SK-N-SH (cell line): ENCODE measurements at regions not wholly inside any gene's neighbourhood (a gene's known extent, or its start where the extent isn't known, plus 50 kb on each side); places are given as distances from the start of the nearest gene placed in this dataset.

Source experiments
- CTCF ChIA-PET: fragments of 300-600, 350-600 bp; formaldehyde crosslinking; extraction: SDS; loops from one replicate; lab custom pipeline; 2021; lab: Yijun Ruan, JAX
- POLR2A ChIA-PET: fragments of 350-600 bp; sonication (Branson Sonifier 250); formaldehyde crosslinking; extraction: SDS; loops from one replicate; lab custom pipeline; 2020; ENCODE audit warnings: antibody characterized with exemption, inconsistent platforms; lab: Yijun Ruan, JAX
- DNase-seq: peaks from one replicate; pipeline ENCODE4 v3.0.0; 2012
- H2AFZ ChIP-seq: fragments of 200-600 bp; sonication (generic); 2 replicates; pipeline ENCODE4 v1.8.1; 2016; ENCODE audit warnings: antibody characterized with exemption, mild to moderate bottlenecking, low read depth
- H3F3A ChIP-seq: fragments of 200-600 bp; sonication (generic); replicated peaks from 2 replicates; pipeline ENCODE3; 2016; ENCODE audit warnings: antibody characterized with exemption, mild to moderate bottlenecking; ENCODE audit not compliant: insufficient read depth
- H3K27ac ChIP-seq, 2 experiments: fragments of 200-500 bp in 1 of 2; fragments of 200-600 bp in 1 of 2; sonication (Bioruptor generic) in 1 of 2; sonication (generic), shearing (Covaris generic) in 1 of 2; 2 replicates each; pipeline versions ENCODE4 v1.5.1 to v1.6.1; 2014 to 2016; ENCODE audit warnings: low read depth in 2 of 2, inconsistent platforms in 1 of 2, low read length in 1 of 2, mild to moderate bottlenecking in 1 of 2, mixed read lengths in 1 of 2
- H3K27me3 ChIP-seq: fragments of 200-600 bp; sonication (generic), shearing (Covaris generic); 2 replicates; pipeline ENCODE4 v1.6.1; 2016; ENCODE audit warnings: mixed run types; ENCODE audit not compliant: insufficient read depth
- H3K36me3 ChIP-seq, 2 experiments: fragments of 200-500 bp in 1 of 2; fragments of 200-600 bp in 1 of 2; sonication (Bioruptor generic) in 1 of 2; sonication (generic) in 1 of 2; replicated peaks in 1 of 2; 2 replicates each; pipeline versions ENCODE3 to v1.5.1; 2014 to 2016; ENCODE audit warnings: low read length in 1 of 2, mild to moderate bottlenecking in 1 of 2; ENCODE audit not compliant: insufficient read depth in 2 of 2, control insufficient read depth in 1 of 2
- H3K4me1 ChIP-seq, 2 experiments: fragments of 200-500 bp in 1 of 2; fragments of 200-600 bp in 1 of 2; sonication (Bioruptor generic) in 1 of 2; sonication (generic), shearing (Covaris generic) in 1 of 2; 2 replicates each; pipeline versions ENCODE4 v1.5.1 to v1.6.1; 2014 to 2016; ENCODE audit warnings: low read depth in 1 of 2, low read length in 1 of 2, mixed run types in 1 of 2; ENCODE audit not compliant: insufficient read depth in 2 of 2, control insufficient read depth in 1 of 2
- H3K4me2 ChIP-seq: fragments of 200-600 bp; sonication (generic), shearing (Covaris generic); 2 replicates; pipeline ENCODE4 v1.6.1; 2017; ENCODE audit warnings: mixed run types
- H3K4me3 ChIP-seq, 2 experiments: fragments of 200-500 bp in 1 of 2; fragments of 200-600 bp in 1 of 2; sonication (Bioruptor generic) in 1 of 2; sonication (generic), shearing (Covaris generic) in 1 of 2; 2 replicates each; pipeline versions ENCODE4 v1.5.1 to v1.8.1; 2014 to 2016; ENCODE audit warnings: low read depth in 2 of 2, inconsistent platforms in 1 of 2, low read length in 1 of 2, mild to moderate bottlenecking in 1 of 2, mixed read lengths in 1 of 2, moderate library complexity in 1 of 2
- H3K79me2 ChIP-seq: fragments of 200-600 bp; sonication (generic); 2 replicates; pipeline ENCODE4 v1.8.1; 2017; ENCODE audit warnings: mild to moderate bottlenecking; ENCODE audit not compliant: insufficient read depth
- H3K9ac ChIP-seq: fragments of 200-600 bp; sonication (generic); 2 replicates; pipeline ENCODE4 v1.6.1; 2017; ENCODE audit warnings: mixed run types
- H3K9me2 ChIP-seq: fragments of 200-600 bp; sonication (generic); 2 replicates; pipeline ENCODE4 v1.6.1; 2017; ENCODE audit warnings: mixed run types
- H3K9me3 ChIP-seq: fragments of 200-600 bp; sonication (generic); 2 replicates; pipeline ENCODE4 v1.6.1; 2017; ENCODE audit warnings: mixed run types, mild to moderate bottlenecking, moderate library complexity
- H4K20me1 ChIP-seq: fragments of 200-600 bp; sonication (generic); 2 replicates; pipeline ENCODE4 v1.6.1; 2017; ENCODE audit warnings: mild to moderate bottlenecking, mixed run types; ENCODE audit not compliant: insufficient read depth
- CHD2 ChIP-seq: fragments of 150-350 bp; IDR thresholded peaks from 2 replicates; pipeline ENCODE4 v1.6.1; 2018; ENCODE audit warnings: low read length; ENCODE audit not compliant: partially characterized antibody
- ELF1 ChIP-seq: IDR thresholded peaks from 2 replicates; pipeline ENCODE4 v1.4.0; 2012
- EZH2phosphoT487 ChIP-seq: fragments of 200-600 bp; sonication (generic); IDR thresholded peaks from 2 replicates; pipeline ENCODE4 v1.6.1; 2017; ENCODE audit warnings: low read depth, mixed run types, mild to moderate bottlenecking, antibody characterized with exemption, moderate library complexity, borderline replicate concordance
- FOSL2 ChIP-seq: IDR thresholded peaks from 2 replicates; pipeline ENCODE4 v1.4.0; 2012; ENCODE audit warnings: low read depth, mild to moderate bottlenecking, moderate library complexity, borderline replicate concordance
- FOXJ3 ChIP-seq: sonication (generic); formaldehyde crosslinking; IDR thresholded peaks from 2 replicates; pipeline ENCODE4 v1.5.1; 2020; ENCODE audit warnings: mild to moderate bottlenecking, missing genetic modification reagents
- GABPA ChIP-seq: IDR thresholded peaks from 2 replicates; pipeline ENCODE4 v1.4.0; 2012; ENCODE audit warnings: low read depth, mild to moderate bottlenecking
- JUND ChIP-seq: IDR thresholded peaks from 2 replicates; pipeline ENCODE4 v1.4.0; 2012
- MAX ChIP-seq: IDR thresholded peaks from 2 replicates; pipeline ENCODE4 v1.4.0; 2012; ENCODE audit warnings: low read depth
- MXI1 ChIP-seq: IDR thresholded peaks from 2 replicates; pipeline ENCODE4 v1.6.1; 2012; ENCODE audit warnings: mild to moderate bottlenecking, low read depth, low read length, improper control_type of control experiment
- NFIC ChIP-seq: IDR thresholded peaks from 2 replicates; pipeline ENCODE4 v1.4.0; 2012; ENCODE audit warnings: borderline replicate concordance
- NRF1 ChIP-seq: IDR thresholded peaks from 2 replicates; pipeline ENCODE4 v1.6.1; 2012; ENCODE audit warnings: low read depth, mild to moderate bottlenecking, low read length
- RAD21 ChIP-seq: IDR thresholded peaks from 2 replicates; pipeline ENCODE4 v1.6.1; 2012; ENCODE audit warnings: mild to moderate bottlenecking, low read length
- RCOR1 ChIP-seq: fragments of 150-350 bp; IDR thresholded peaks from 2 replicates; pipeline ENCODE4 v1.6.1; 2017; ENCODE audit warnings: antibody characterized with exemption, low read length
- RXRA ChIP-seq: IDR thresholded peaks from 2 replicates; pipeline ENCODE4 v1.4.0; 2012; ENCODE audit warnings: low read depth, mild to moderate bottlenecking, borderline replicate concordance
- SIN3A ChIP-seq: IDR thresholded peaks from 2 replicates; pipeline ENCODE4 v1.6.1; 2012; ENCODE audit warnings: low read depth, mild to moderate bottlenecking, low read length, moderate library complexity, borderline replicate concordance
- USF1 ChIP-seq: IDR thresholded peaks from 2 replicates; pipeline ENCODE4 v1.4.0; 2012; ENCODE audit warnings: low read depth, borderline replicate concordance
- WGBS: methylation state at CpG from one replicate; pipeline ENCODE4 v1.1.6; 2017; ENCODE audit warnings: low lambda C conversion rate; 5-methylcytosine and 5-hydroxymethylcytosine counted together
- TF ChIP-seq, protein P1 (sequence below): fragments of 150-350 bp; IDR thresholded peaks from 2 replicates; pipeline ENCODE4 v1.6.1; 2016; ENCODE audit warnings: mild to moderate bottlenecking, low read depth, low read length
- TF ChIP-seq, protein P2 (sequence below): IDR thresholded peaks from 2 replicates; pipeline ENCODE4 v1.4.0; 2012; ENCODE audit warnings: low read depth, borderline replicate concordance

DNA sequence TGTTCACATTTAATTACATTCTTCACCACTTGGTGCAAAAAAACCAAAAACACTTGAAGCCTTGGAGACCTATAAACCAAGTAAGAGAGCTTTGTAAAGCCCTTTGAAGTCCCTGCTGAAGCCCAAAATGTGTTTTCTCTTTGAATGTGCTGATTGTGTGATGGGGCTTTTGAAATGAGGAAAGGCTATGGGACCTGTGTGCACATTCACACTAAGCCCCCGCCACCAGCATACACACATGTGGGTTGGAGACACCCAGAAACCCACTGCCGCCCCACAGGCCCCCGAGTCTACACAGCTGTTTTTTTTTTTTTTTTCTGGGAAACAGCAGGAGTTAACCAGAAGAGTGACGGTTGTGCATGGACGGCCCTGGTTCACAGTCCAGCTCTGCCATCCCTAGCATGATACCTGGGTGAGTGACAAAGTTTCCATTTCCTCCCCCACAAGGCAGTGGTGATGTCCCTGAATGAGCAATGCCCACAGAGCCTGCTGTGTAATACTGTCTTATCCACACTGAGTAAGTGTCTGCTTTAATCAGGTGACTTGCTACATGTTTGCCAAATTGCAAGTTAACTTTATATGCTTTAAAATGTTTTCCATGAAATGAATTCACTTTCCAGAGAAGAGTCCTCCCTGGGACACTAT lies 154.6 kb upstream of the GDF10 start:
- H3K4me2 ChIP-seq = no peak overlapping the region
- no peaks in the 10 kb centered on the region for H3K79me2 ChIP-seq
- no peaks in the 10 kb centered on the region for H4K20me1 ChIP-seq
- no peaks in the 10 kb centered on the region for H3F3A ChIP-seq
- no peak for DNase-seq
- H3K4me1 ChIP-seq = peaks cover 0 to 22% of the 10 kb centered on the region in 2 experiments; a peak in 1 of 4 replicates
- ChIA-PET CTCF (no interaction called here), POLR2A (no interaction called here)
- no peak overlapping the region for H3K9ac ChIP-seq
- H3K27me3 ChIP-seq = no peaks in the 10 kb centered on the region
- H3K36me3 ChIP-seq = no peaks in the 10 kb centered on the region
- TF ChIP-seq RXRA (no peak), MAX (no peak), RAD21 (no peak), NFIC (no peak), ELF1 (no peak)
- no peak overlapping the region for H2AFZ ChIP-seq
- WGBS = 36% methylated on average over 5 of the region's 5 CpGs
- no peaks in the 10 kb centered on the region for H3K9me3 ChIP-seq
- H3K4me3 ChIP-seq = no peak overlapping the region
- H3K27ac ChIP-seq = no peak overlapping the region
- no peaks in the 10 kb centered on the region for H3K9me2 ChIP-seq

DNA sequence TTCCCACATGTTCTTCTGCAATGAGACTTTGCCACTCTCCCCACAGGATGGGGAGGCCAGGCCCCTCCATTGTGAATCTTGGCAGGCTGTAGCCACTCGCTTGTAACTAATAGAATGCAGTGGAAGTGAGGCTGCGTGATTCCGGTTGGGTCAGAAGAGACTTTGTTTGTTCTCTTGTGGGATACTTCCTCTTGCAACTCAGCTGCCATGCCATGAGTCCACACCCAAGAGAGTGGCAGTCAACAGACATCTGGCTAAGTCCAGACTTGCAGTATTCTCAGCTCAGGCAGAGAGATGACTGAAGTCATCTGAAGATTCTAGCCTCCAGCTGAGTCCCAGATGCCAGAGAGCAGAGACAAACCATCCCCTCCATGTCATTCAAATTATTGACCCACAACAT lies 153.4 kb upstream of the GDF10 start:
- Histone ChIP-seq H3F3A (no peaks in the 10 kb centered on the region), H3K9me2 (no peaks in the 10 kb centered on the region), H3K4me2 (no peak overlapping the region), H3K36me3 (no peaks in the 10 kb centered on the region), H3K27me3 (no peaks in the 10 kb centered on the region), H4K20me1 (no peaks in the 10 kb centered on the region), H2AFZ (no peak overlapping the region), H3K4me1 (peaks cover 0 to 11% of the 10 kb centered on the region in 2 experiments; a peak in 1 of 4 replicates), H3K4me3 (no peak overlapping the region), H3K27ac (no peak overlapping the region), H3K79me2 (no peaks in the 10 kb centered on the region), H3K9ac (no peak overlapping the region), H3K9me3 (no peaks in the 10 kb centered on the region)
- ChIA-PET CTCF (no interaction called here), POLR2A (no interaction called here)
- 64% methylated on average over 3 of the region's 3 CpGs for WGBS
- no peak for DNase-seq
- TF ChIP-seq SIN3A (no peak), NRF1 (no peak)

DNA sequence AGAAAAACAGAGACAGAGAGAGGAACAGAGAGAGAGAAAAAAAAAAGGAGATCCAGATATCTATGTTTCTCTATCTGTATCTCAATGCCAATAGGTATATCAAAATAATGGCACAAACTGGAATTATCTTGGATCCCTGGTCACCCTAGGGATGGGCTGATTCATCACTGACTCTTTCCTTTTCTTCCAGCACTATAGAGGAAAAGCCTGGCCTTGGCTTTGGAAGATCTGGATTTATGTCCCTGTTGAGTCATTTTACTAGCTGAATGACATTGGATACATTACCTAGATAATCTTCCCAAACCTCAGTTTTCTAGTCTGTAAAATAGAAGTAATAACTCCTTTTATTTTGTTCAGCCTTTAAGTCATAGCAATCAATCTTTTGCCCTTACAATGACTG lies 152.8 kb upstream of the GDF10 start:
- Histone ChIP-seq H3K9ac (no peak overlapping the region), H3K4me1 (peaks cover 0 to 8% of the 10 kb centered on the region in 2 experiments; a peak in 1 of 4 replicates), H3K9me2 (no peaks in the 10 kb centered on the region), H3K36me3 (no peaks in the 10 kb centered on the region), H2AFZ (no peak overlapping the region), H3F3A (no peaks in the 10 kb centered on the region), H3K4me3 (no peak overlapping the region), H4K20me1 (no peaks in the 10 kb centered on the region), H3K9me3 (no peaks in the 10 kb centered on the region), H3K79me2 (no peaks in the 10 kb centered on the region), H3K4me2 (no peak overlapping the region), H3K27me3 (no peaks in the 10 kb centered on the region), H3K27ac (no peak overlapping the region)
- no peak for DNase-seq
- ChIA-PET CTCF (no interaction called here), POLR2A (no interaction called here)
- TF ChIP-seq FOSL2 (no peak), NRF1 (no peak), MXI1 (no peak), EZH2phosphoT487 (no peak), SIN3A (no peak), JUND (no peak), FOXJ3 (CRISPR knock-in tag) (no peak), CHD2 (no peak), ELF1 (no peak), GABPA (no peak), USF1 (no peak), NFIC (no peak), RCOR1 (no peak)
- TF ChIP-seq, protein P1, sequence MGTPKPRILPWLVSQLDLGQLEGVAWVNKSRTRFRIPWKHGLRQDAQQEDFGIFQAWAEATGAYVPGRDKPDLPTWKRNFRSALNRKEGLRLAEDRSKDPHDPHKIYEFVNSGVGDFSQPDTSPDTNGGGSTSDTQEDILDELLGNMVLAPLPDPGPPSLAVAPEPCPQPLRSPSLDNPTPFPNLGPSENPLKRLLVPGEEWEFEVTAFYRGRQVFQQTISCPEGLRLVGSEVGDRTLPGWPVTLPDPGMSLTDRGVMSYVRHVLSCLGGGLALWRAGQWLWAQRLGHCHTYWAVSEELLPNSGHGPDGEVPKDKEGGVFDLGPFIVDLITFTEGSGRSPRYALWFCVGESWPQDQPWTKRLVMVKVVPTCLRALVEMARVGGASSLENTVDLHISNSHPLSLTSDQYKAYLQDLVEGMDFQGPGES = no peak
- TF ChIP-seq, protein P2, sequence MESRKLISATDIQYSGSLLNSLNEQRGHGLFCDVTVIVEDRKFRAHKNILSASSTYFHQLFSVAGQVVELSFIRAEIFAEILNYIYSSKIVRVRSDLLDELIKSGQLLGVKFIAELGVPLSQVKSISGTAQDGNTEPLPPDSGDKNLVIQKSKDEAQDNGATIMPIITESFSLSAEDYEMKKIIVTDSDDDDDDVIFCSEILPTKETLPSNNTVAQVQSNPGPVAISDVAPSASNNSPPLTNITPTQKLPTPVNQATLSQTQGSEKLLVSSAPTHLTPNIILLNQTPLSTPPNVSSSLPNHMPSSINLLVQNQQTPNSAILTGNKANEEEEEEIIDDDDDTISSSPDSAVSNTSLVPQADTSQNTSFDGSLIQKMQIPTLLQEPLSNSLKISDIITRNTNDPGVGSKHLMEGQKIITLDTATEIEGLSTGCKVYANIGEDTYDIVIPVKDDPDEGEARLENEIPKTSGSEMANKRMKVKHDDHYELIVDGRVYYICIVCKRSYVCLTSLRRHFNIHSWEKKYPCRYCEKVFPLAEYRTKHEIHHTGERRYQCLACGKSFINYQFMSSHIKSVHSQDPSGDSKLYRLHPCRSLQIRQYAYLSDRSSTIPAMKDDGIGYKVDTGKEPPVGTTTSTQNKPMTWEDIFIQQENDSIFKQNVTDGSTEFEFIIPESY = no peak
